Upper lobe of right lung (tissue), 1 donor: ENCODE measurements at regions not wholly inside any gene's neighbourhood (a gene's known extent, or its start where the extent isn't known, plus 50 kb on each side); places are given as distances from the start of the nearest gene placed in this dataset.

Experiments used
- ATAC-seq: fragments of 200-7000 bp; cut with Tn5 transposase; one replicate; pipeline ENCODE4 v1.9.1; 2020; ENCODE audit warnings: mild to moderate bottlenecking, moderate library complexity
- DNase-seq: peaks from one replicate; pipeline ENCODE4 v3.0.0-alpha.2; 2020
- H3K27ac ChIP-seq: fragments of 200-600 bp; one replicate; pipeline ENCODE4 v1.8.0; 2022
- H3K27me3 ChIP-seq: fragments of 200-600 bp; one replicate; pipeline ENCODE4 v1.8.0; 2022; ENCODE audit warnings: mild to moderate bottlenecking
- H3K36me3 ChIP-seq: fragments of 200-600 bp; one replicate; pipeline ENCODE4 v1.8.0; 2022
- H3K4me1 ChIP-seq: fragments of 200-600 bp; one replicate; pipeline ENCODE4 v1.8.0; 2022
- H3K4me3 ChIP-seq: fragments of 200-600 bp; one replicate; pipeline ENCODE4 v1.8.0; 2022; ENCODE audit warnings: mild to moderate bottlenecking
- H3K9me3 ChIP-seq: fragments of 200-600 bp; one replicate; pipeline ENCODE4 v1.8.0; 2022
- CTCF ChIP-seq: fragments of 200-600 bp; IDR thresholded peaks from one replicate; pipeline ENCODE4 v1.8.0; 2022; ENCODE audit warnings: antibody characterized with exemption
- intact Hi-C: fragments of 100-400 bp; cut with DNase I; formaldehyde crosslinking; loops from one replicate; pipeline ENCODE4 v1.11.0; 2022
- donor health status: DM: no; HTN: yes; CAD: no; lungs with severe emphysema.

DNA sequence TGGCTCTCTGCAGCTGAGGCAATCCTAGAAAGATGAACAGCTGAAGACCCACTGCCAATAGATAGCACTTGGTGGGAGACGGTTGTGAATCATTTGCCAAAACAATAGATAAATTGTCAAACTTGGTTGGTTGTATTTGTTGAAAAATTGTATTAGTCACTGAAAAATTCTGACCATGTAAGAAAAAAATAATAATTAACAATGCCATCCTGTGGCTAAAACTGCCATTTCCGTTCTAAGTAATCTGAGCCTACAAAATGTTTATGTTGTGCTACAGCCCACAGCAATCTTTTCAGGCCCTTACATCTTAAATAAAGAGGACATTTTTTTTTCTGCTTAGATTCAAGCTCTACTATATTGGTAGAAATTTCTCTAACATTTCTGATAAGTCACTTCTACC lies 103.2 kb upstream of the ANO3 start:
- no peak for TF ChIP-seq CTCF
- Histone ChIP-seq H3K27ac (no peak overlapping the region), H3K4me1 (no peaks in the 10 kb centered on the region), H3K36me3 (no peaks in the 10 kb centered on the region), H3K9me3 (no peaks in the 10 kb centered on the region), H3K4me3 (no peak overlapping the region), H3K27me3 (no peaks in the 10 kb centered on the region)
- intact Hi-C loops = no loop called here
- no peak for ATAC-seq
- DNase-seq = no peak

DNA sequence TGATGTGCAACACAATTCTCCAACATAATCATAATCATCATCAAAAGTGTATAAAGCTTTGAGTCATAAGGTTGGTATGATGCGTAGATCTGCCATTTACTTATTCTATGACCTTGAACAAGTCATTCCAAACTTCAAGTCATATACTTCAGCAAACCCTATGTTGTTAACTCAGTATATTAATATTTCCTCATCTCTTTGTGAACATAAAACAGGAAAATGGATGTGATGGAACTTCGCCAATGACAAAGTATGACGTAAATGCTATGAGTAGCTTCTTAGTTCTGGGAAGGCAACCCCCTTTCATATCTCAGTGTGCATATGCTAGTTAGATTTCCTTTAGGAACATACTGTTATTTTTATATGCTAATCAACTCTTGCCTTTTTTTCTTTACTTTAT lies 102.7 kb upstream of the ANO3 start:
- DNase-seq (no peak), ATAC-seq (no peak)
- no peak overlapping the region for H3K27ac ChIP-seq
- intact Hi-C loops = no loop called here
- no peaks in the 10 kb centered on the region for H3K4me1 ChIP-seq
- no peak overlapping the region for H3K4me3 ChIP-seq
- no peak for TF ChIP-seq CTCF
- no peaks in the 10 kb centered on the region for H3K36me3 ChIP-seq
- H3K9me3 ChIP-seq = no peaks in the 10 kb centered on the region
- no peaks in the 10 kb centered on the region for H3K27me3 ChIP-seq

- no peak for ATAC-seq
- no peak for TF ChIP-seq CTCF
- intact Hi-C loops = no loop called here
- Histone ChIP-seq H3K4me3 (no peak overlapping the region), H3K36me3 (no peaks in the 10 kb centered on the region), H3K27me3 (no peaks in the 10 kb centered on the region), H3K4me1 (no peaks in the 10 kb centered on the region), H3K9me3 (no peaks in the 10 kb centered on the region), H3K27ac (no peak overlapping the region)
- no peak for DNase-seq
These were observed 101.9 kb upstream of the ANO3 start for GRCh38 chr11:26229981-26230380.

DNA sequence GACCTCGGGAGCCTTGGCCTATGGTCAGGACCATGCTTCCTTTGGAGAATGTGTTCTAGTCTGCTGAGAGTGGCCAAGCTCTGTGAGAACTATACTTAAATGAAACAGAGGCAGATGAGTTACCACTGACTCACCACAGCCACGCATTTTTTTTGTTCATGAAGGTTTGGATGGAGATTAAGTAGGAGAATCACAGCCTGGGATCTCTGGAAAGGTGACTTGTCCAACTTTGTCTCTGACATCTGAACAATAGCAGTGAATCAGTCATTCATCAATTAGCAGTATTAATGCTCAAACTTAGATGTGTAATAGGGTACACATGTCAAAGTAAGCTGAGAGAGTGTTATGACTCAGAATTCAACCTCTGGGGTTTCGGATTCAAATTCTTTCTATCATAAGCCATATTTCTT lies 100.7 kb upstream of the ANO3 start:
- DNase-seq = no peak
- Histone ChIP-seq H3K4me3 (no peak overlapping the region), H3K4me1 (no peaks in the 10 kb centered on the region), H3K27ac (no peak overlapping the region), H3K9me3 (no peaks in the 10 kb centered on the region), H3K27me3 (no peaks in the 10 kb centered on the region), H3K36me3 (no peaks in the 10 kb centered on the region)
- intact Hi-C loops = no loop called here
- no peak for TF ChIP-seq CTCF
- no peak for ATAC-seq

DNA sequence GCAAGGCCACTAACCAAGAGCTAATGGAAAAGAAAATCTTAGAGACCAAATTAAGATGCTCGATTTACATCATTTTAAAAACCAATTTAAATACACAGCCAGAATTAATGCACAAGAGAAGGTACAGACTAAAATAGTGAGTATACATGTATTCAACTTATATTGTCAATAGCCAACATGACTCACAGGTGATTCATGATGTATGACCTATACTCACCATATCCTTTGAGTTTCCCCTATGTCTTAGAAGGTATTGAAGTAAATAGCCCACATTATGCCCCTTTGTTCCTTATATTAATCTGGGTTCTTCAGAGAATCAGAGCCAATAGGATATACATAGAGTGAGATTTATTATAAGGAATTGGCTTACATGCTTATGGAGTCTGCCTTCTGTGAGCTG lies 97.5 kb upstream of the ANO3 start:
- no peak overlapping the region for H3K27ac ChIP-seq
- no peak for TF ChIP-seq CTCF
- no peaks in the 10 kb centered on the region for H3K27me3 ChIP-seq
- no peak overlapping the region for H3K4me3 ChIP-seq
- intact Hi-C loops = no loop called here
- H3K4me1 ChIP-seq = no peaks in the 10 kb centered on the region
- ATAC-seq (no peak), DNase-seq (no peak)
- H3K9me3 ChIP-seq = no peaks in the 10 kb centered on the region
- H3K36me3 ChIP-seq = no peaks in the 10 kb centered on the region

DNA sequence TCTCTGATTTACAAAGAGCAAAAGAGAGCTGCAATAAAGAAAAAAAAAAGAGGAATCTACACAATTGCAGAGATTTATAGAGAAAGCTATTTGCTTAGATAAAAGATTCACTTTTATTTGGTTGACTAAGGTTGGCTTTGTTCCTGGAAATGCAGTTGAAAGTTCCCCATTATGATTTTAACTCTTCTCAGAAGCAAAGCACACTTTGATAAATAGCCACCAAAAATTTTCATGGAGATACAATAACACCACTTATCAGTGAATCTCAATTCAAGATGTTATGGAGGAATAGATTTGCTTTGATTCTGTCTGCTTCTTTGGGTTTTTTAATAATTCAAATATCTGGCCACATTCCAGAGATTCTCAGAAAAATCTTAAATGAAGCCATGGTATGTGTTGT lies 88.5 kb upstream of the ANO3 start:
- no peak for TF ChIP-seq CTCF
- intact Hi-C loops = no loop called here
- no peak for ATAC-seq

More for the DNA sequence above, 88.5 kb upstream of the ANO3 start:
- Histone ChIP-seq H3K36me3 (no peaks in the 10 kb centered on the region), H3K27ac (no peak overlapping the region), H3K4me3 (no peak overlapping the region), H3K27me3 (no peaks in the 10 kb centered on the region), H3K4me1 (no peaks in the 10 kb centered on the region), H3K9me3 (no peaks in the 10 kb centered on the region)
- no peak for DNase-seq
